Large intestine (tissue), 3 donors: ENCODE measurements at regions not wholly inside any gene's neighbourhood (a gene's known extent, or its start where the extent isn't known, plus 50 kb on each side); places are given as distances from the start of the nearest gene placed in this dataset.

Experiments
- DNase-seq, 2 donors: peaks; one replicate each; pipeline versions ENCODE4 v3.0.0 to v3.0.0-alpha.2; 2013
- H3K27ac ChIP-seq: one replicate; pipeline ENCODE4 v1.5.1; 2013; ENCODE audit warnings: low read length
- H3K27me3 ChIP-seq: 2 replicates; pipeline ENCODE4 v1.6.1; 2013; ENCODE audit warnings: low read length; ENCODE audit not compliant: control insufficient read depth, insufficient read depth
- H3K36me3 ChIP-seq: 2 replicates; pipeline ENCODE4 v1.6.1; 2013; ENCODE audit warnings: low read length; ENCODE audit not compliant: control insufficient read depth, insufficient read depth
- H3K4me1 ChIP-seq: one replicate; pipeline ENCODE4 v1.6.1; 2013; ENCODE audit warnings: low read length; ENCODE audit not compliant: control insufficient read depth, insufficient read depth
- H3K4me3 ChIP-seq: one replicate; pipeline ENCODE4 v1.5.1; 2013; ENCODE audit warnings: low read length
- H3K9me3 ChIP-seq: one replicate; pipeline ENCODE4 v1.6.1; 2013; ENCODE audit warnings: mild to moderate bottlenecking, low read depth, low read length, moderate library complexity; ENCODE audit not compliant: control insufficient read depth
- WGBS: methylation state at CpG from one replicate; pipeline ENCODE4 v1.1.5; 2013; ENCODE audit warnings: low lambda C conversion rate; ENCODE audit not compliant: insufficient coverage; 5-methylcytosine and 5-hydroxymethylcytosine counted together

DNA sequence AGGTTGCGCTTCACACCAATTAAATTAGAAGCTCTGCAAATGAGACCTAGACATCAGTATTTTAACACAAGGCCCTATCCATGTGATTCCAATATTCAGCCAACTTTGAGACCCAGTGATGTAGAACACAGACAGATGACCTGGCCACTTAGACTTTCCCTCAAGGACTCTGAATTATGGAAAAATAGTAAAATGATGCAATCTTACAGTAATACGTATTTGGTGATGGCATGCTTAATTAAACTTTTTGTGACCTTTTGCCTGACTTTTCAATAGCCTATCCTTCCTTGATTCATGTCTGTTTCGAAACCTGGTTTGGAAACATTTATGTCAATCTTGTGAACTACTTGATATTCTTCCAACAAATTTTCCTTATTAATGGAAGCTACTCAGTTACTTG lies 521.2 kb downstream of the KCNA4 start:
- Histone ChIP-seq H3K27ac (no peak overlapping the region), H3K9me3 (no peaks in the 10 kb centered on the region), H3K27me3 (no peaks in the 10 kb centered on the region), H3K36me3 (no peaks in the 10 kb centered on the region), H3K4me1 (no peaks in the 10 kb centered on the region), H3K4me3 (no peak overlapping the region)
- WGBS = 83% methylated on average over 1 of the region's 3 CpGs
- DNase-seq = no peak

DNA sequence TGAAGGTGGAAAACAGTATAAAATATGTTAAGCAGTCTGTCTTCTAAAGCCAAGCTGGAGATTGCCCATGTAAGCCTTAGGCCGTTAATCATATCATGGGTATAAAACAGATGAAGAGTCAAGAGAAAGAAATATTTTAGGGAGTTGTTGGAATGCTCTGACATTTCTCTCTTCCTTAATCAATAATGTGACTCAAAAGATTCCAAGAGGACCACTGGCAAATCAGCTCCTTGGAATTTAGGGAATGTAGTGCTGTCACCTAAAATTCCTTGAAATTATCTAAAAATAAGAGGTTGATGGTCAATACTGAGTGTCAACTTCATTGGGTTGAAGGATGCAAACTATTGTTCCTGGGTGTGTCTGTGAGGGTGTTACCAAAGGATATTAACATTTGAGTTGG lies 525.9 kb downstream of the KCNA4 start:
- H3K36me3 ChIP-seq = no peaks in the 10 kb centered on the region
- H3K4me3 ChIP-seq = no peak overlapping the region
- DNase-seq = no peak
- no peak overlapping the region for H3K27ac ChIP-seq
- WGBS = no CpG with 5 or more reads among the region's 1 CpG
- no peaks in the 10 kb centered on the region for H3K9me3 ChIP-seq
- no peaks in the 10 kb centered on the region for H3K4me1 ChIP-seq
- no peaks in the 10 kb centered on the region for H3K27me3 ChIP-seq

DNA sequence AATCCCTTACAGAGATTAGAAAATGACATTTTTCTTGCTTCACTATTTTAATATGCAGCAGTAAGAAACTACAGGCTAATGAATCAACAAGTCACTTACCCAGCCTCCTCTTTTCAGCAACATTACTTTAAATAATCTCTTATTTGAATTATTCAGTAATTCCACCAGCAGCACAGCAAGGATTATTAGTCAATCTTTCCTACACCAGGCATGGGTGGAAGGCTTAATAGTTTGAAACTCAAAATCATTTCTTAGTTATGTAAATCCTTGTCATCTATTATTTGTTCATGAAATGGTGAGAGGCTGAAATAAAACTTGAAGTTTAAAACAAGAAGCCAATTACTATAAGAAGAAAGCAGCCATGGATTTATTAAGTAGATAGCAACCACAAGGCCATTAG lies 530.5 kb downstream of the KCNA4 start:
- DNase-seq = no peak
- Histone ChIP-seq H3K27ac (no peak overlapping the region), H3K9me3 (no peaks in the 10 kb centered on the region), H3K27me3 (no peaks in the 10 kb centered on the region), H3K4me3 (no peak overlapping the region), H3K4me1 (no peaks in the 10 kb centered on the region), H3K36me3 (no peaks in the 10 kb centered on the region)

GRCh38 chr11:29485641-29486040 lies 531.2 kb downstream of the KCNA4 start:
- H3K4me1 ChIP-seq = no peaks in the 10 kb centered on the region
- no peaks in the 10 kb centered on the region for H3K27me3 ChIP-seq
- no peak overlapping the region for H3K4me3 ChIP-seq
- H3K27ac ChIP-seq = no peak overlapping the region
- WGBS = 79% methylated on average over 3 of the region's 4 CpGs
- no peaks in the 10 kb centered on the region for H3K36me3 ChIP-seq
- no peaks in the 10 kb centered on the region for H3K9me3 ChIP-seq
- no peak for DNase-seq

GRCh38 chr11:29484548-29484947 lies 532.3 kb downstream of the KCNA4 start:
- no peaks in the 10 kb centered on the region for H3K9me3 ChIP-seq
- no peak overlapping the region for H3K27ac ChIP-seq
- no peak overlapping the region for H3K4me3 ChIP-seq
- no peak for DNase-seq
- H3K4me1 ChIP-seq = no peaks in the 10 kb centered on the region
- H3K27me3 ChIP-seq = no peaks in the 10 kb centered on the region
- WGBS = no CpG with 5 or more reads among the region's 1 CpG
- no peaks in the 10 kb centered on the region for H3K36me3 ChIP-seq

DNA sequence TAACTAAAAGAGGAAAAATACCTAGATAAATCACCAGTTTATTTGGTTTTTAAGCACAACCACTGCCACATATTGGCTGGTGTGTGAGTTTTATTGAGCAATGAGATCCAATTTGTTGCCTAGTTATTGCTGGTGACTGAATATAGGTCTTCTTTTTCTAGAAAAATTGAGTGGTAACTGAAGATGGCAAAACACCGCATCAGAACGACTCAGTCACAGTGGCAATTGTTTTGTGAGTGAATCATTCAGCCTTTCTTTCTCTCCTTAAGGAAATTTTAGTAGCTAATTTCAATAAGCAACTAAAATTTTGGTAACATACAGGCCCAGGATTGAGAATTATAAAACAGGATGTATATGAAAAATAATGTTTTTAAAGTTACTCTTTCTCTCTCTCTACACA lies 533.0 kb downstream of the KCNA4 start:
- H3K36me3 ChIP-seq = no peaks in the 10 kb centered on the region
- H3K9me3 ChIP-seq = no peaks in the 10 kb centered on the region
- H3K27me3 ChIP-seq = no peaks in the 10 kb centered on the region
- no peak overlapping the region for H3K4me3 ChIP-seq
- no peak overlapping the region for H3K27ac ChIP-seq
- DNase-seq = no peak
- WGBS = 83% methylated on average over 2 of the region's 2 CpGs
- H3K4me1 ChIP-seq = no peaks in the 10 kb centered on the region

DNA sequence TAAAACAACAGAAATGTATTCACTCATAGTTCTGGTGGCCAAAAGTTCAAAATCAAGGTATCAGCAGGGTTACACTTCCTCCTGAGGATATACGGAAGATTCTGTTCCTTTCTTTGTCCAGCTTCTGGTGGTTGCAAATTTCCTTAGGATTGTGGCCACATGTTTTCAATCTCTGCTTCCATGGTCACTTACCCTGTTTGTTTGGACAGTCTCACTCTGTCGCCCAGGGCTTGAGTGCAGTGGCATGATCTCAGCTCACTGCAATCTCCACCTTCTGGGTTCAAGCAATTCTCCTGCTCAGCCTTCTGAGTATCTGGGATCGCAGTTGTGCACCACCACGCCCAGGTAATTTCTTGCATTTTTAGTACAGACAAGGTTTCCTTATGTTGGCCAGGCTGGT lies 534.3 kb downstream of the KCNA4 start:
- no peaks in the 10 kb centered on the region for H3K36me3 ChIP-seq
- H3K27ac ChIP-seq = no peak overlapping the region
- H3K27me3 ChIP-seq = no peaks in the 10 kb centered on the region
- no peak for DNase-seq
- no peaks in the 10 kb centered on the region for H3K9me3 ChIP-seq
- no CpG with 5 or more reads among the region's 4 CpGs for WGBS
- no peak overlapping the region for H3K4me3 ChIP-seq
- no peaks in the 10 kb centered on the region for H3K4me1 ChIP-seq

- Histone ChIP-seq H3K9me3 (no peaks in the 10 kb centered on the region), H3K27ac (no peak overlapping the region), H3K36me3 (no peaks in the 10 kb centered on the region), H3K4me3 (no peak overlapping the region), H3K27me3 (no peaks in the 10 kb centered on the region), H3K4me1 (no peaks in the 10 kb centered on the region)
- DNase-seq = no peak
- WGBS = no CpG with 5 or more reads among the region's 2 CpGs
Observed at GRCh38 chr11:29481738-29482137, 535.1 kb downstream of the KCNA4 start.

GRCh38 chr11:29480981-29481380 lies 535.8 kb downstream of the KCNA4 start:
- H3K4me3 ChIP-seq = no peak overlapping the region
- H3K4me1 ChIP-seq = no peaks in the 10 kb centered on the region
- 80% methylated on average over 1 of the region's 1 CpG for WGBS
- H3K36me3 ChIP-seq = no peaks in the 10 kb centered on the region
- no peaks in the 10 kb centered on the region for H3K27me3 ChIP-seq
- no peak for DNase-seq
- no peaks in the 10 kb centered on the region for H3K9me3 ChIP-seq
- H3K27ac ChIP-seq = no peak overlapping the region

DNA sequence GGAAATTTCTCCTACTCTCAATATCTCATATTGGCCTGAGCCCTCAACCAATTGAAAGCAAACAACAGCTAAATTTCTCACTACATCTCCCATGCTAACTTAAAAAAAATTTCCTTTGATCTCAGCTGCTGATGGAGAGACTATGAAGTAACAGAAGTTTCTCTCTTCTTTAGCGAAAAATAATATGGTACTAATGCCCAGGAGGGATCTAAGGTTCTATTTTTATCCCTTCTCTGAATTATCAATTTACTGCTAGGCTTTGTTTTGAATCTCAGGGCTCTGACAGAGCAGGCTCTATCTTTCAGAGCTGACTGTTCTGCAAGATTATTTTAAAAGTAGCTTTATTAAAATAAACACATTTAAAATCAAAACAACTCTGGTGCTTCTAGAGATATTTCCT lies 558.6 kb downstream of the KCNA4 start:
- Histone ChIP-seq H3K27me3 (no peaks in the 10 kb centered on the region), H3K4me1 (no peaks in the 10 kb centered on the region), H3K4me3 (no peak overlapping the region), H3K36me3 (no peaks in the 10 kb centered on the region), H3K27ac (no peak overlapping the region), H3K9me3 (no peaks in the 10 kb centered on the region)
- WGBS = 80% methylated on average over 1 of the region's 1 CpG
- no peak for DNase-seq

DNA sequence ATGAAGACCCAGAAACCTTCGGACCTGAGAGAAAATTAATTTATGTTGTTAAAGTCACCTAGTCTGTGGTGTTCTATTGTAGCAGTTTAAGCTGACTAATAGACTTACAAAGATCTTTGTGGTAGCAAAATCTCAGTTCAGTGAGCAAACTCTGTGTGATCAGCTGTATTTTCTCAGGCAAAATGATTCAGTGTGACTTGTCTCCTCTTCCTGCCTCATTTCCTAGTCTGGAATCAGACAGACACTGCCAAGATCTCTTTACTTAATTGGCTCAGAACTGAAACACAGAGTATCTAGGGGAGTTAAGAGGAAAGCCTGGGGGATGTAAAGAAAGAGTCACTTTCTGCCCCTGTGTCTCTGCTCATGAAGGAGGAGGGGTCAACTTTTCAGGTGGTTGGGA lies 564.7 kb downstream of the KCNA4 start:
- no peak overlapping the region for H3K27ac ChIP-seq
- H3K4me3 ChIP-seq = no peak overlapping the region
- no peaks in the 10 kb centered on the region for H3K27me3 ChIP-seq
- H3K9me3 ChIP-seq = no peaks in the 10 kb centered on the region
- no CpG with 5 or more reads among the region's 1 CpG for whole genome bisulfite sequencing
- DNase-seq = no peak
- no peaks in the 10 kb centered on the region for H3K4me1 ChIP-seq
- no peaks in the 10 kb centered on the region for H3K36me3 ChIP-seq
